Epidermal melanocyte (primary cell): ENCODE measurements at regions not wholly inside any gene's neighbourhood (a gene's known extent, or its start where the extent isn't known, plus 50 kb on each side); places are given as distances from the start of the nearest gene placed in this dataset.

Experiments used
- DNase-seq: peaks from one replicate; pipeline ENCODE4 v3.0.0; 2011; ENCODE audit warnings: low spot score; ENCODE audit not compliant: insufficient read length

DNA sequence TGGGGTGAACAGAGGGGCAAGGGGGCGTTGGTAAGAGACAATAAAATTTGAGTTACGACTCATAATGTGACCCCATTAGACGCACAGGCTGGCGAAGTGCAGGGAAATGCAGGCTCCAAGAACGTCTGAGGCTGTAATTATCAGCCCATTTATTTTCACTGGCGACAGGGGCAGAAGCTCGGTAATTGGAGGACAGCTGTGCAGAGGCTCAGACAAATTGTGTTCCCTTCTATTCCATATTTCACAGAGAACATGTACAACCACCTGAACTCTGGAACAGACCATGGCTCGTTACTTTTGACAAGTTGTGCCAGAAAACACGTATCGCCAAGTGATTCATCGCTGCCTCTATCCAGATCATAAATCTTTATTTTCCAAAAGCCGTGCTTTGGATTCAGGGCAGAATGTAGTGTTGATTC, 137.3 kb upstream of the FRMD4A start:
- no peak for DNase-seq

DNA sequence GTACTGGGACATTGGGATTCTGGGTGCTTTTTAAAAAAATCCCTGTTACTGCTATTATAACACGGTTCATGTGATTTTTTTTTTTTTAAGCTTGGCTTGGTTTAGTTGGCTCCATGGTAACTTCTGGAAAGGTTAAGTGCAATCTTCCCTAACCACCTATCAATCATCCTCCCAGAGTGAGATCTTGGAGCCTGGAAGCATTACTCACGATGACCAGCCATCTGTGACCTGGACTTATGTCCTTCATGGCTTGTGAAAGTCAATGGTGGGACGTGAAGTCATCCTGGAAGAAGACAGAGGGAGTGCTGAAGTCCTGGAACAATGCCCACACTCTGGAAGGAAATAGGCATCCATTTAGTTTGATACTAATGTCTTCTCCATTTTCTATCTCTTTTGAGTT, 135.5 kb upstream of the FRMD4A start:
- no peak for DNase-seq

DNA sequence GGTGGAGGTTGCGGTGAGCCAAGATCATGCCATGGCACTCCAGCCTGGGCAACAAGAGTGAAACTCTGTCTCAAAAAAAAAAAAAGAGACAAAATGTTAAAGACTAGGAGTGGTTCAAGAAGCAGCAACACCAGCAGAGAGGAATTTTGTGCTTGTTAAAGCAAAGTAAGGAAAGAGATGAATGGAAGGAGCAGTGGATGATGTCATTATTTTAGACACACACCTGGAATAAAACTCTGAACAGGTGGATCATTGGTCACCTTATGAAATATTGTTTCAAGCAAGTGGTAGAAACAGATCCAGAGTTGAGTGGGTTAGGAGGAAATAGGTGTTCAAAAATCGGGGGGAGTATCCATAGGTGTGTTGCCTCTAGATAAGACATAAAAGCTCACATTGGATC, 129.7 kb upstream of the FRMD4A start:
- DNase-seq, result no peak

DNA sequence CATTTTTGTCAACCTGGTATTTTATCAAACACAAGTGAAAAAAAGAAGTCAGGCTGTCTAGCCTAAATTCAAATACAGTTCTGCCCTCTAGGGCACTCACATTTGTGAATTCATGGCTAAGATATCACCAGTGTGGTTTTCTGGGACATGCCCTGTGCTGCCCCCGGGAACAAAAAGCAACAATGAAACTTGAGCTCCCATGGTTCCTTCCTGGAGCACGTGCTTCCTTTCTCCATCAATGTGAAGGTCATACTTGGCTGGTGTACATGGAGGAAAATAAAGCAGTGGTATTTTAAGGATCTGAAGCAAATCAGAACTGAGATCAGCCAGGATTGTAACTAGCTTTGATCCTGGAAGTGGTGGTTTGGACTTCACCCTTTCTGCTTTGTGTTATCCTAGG, 128.9 kb upstream of the FRMD4A start:
- DNase-seq, result no peak

DNA sequence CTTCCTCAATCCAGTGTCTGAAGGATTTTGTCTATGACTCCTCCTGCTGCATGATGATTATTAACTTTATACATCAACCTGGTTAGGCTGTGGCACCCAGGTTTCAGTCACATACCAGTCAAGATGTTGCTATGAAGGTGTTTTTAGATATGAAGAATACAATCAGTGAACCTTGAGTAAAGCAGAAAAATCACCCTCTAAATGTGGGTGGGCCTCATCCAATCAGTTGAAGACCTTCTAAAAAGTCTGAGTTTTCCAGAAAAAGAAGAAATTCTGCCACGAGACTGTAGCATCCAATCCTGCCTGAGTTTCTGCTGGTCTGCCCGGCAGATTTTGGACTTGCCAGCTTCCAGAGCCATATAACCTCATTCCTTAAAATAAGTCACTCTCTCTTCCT, 126.1 kb upstream of the FRMD4A start:
- DNase-seq, result no peak

DNA sequence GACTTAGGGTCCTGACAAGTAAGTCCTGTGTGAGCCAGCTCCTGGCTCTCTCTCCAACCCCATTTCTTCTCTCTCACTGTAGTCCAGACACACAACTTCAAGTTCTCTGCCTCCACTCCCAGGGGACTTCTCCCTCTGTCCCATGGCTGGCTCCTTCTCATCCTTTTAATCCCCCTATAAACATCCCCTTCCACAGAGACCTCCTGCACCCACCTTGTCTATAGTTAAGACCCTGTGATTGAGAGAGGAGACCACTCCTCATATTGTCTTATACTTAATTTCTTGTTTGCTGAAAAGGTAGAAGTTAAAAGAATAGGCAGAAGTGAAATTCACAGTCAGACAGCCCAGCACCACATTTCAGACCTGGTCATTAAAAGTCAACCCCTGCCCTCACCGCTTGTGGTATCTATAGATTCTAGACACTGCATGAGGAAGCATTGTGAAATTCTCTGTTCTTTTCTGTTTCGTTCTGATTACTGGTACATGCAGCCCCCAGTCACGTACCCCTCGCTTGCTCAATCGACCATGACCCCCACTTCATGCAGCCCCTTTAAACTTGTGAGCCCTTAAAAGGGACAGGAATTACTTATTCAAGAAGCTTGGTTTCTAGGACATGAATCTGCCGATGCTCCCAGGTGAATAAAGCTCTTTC, 125.6 kb upstream of the FRMD4A start:
- DNase-seq, result no peak

DNA sequence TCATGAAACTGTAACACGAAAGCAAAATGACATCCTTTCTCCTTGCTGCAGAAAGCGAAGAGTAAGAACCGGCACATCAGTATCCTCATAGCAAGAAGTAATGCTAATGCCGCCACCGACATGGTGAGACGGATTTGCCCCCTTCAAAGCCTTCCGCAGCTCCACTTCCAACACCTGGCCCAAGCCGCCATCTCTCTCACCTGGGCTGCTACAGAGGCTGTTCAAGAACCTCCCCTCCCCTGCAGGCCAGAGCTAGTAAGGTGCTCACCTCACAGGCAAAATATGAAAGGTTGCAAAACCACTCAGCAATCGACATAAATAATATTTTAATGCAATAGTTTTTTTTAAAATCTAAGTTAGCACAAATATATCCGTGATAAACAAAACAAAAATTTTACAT, 123.9 kb upstream of the FRMD4A start:
- DNase-seq, result no peak

DNA sequence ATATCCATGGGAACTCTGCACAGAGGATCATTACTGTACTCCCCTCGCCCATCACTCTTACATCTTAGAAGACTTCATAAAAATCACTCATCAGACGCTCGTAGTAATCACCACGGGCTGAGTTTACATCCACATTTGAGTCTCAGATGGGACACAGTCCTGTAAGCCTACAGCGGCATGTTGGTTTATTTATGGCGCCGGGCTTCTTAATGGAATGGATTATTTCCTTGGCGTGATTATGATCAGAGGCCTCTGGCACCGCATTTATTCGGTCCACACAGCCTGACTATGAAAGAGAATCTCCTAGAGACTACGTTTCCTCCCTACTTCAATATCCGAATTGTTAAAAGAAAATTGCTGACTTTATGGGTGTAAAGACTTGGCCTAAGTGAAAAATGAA, 123.5 kb upstream of the FRMD4A start:
- no peak for DNase-seq

DNA sequence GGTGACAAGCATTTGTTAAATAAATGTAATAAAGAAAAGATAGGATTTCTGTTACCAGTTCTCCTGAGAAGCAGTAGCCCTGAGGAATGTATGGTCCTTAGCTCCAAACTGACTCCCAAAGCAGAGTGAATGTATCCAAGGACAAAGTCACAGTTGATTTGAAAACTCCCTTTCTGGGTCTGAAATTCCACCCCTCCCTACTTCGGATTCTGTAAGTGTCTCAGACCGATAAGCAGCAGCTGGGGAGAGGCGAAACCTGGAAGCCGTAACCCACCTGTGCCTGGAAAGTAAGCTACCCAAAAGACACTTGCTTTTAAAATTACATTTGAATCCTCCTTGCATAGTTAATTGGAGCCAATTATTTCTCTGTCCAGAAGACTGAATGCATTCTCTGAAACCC, 122.9 kb upstream of the FRMD4A start:
- DNase-seq, result no peak

DNA sequence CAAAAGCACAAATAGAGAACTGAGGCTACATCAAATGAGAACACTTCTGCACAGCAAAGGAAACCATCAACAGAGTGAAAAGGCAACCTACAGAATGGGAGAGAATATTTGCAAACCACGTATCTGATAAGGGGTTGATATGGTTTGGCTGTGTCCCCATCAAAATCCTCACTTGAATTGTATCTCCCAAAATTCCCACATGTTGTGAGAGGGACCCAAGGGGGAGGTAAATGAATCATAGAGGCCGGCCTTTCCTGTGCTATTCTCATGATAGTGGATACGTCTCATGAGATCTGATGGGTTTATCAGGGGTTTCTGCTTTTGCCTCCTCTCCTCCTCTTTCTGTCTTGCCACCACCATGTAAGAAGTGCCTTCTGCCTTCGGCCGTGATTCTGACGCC, 120.6 kb upstream of the FRMD4A start:
- no peak for DNase-seq

DNA sequence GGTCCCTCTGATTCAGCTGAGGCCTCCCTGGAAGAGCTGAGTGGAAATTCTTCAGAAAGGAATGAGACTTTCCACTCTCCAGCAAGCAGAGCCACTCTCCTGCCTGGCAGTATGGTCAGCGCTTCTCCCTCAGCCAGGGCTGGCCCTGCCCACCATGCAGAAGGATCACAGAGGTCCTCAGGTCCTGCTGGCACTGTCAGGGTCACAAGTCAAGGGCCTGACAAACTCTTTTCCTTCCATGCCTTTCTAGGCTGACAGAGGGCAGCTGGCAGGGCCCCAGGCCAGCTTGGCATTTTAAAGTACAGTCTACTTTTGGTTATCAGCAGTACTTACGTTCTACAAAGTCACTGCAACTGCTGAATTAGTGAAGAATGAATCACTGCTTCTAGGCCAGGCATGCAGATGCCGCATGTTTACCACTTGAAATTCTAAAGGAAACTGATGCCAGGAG, 119.3 kb upstream of the FRMD4A start:
- no peak for DNase-seq

DNA sequence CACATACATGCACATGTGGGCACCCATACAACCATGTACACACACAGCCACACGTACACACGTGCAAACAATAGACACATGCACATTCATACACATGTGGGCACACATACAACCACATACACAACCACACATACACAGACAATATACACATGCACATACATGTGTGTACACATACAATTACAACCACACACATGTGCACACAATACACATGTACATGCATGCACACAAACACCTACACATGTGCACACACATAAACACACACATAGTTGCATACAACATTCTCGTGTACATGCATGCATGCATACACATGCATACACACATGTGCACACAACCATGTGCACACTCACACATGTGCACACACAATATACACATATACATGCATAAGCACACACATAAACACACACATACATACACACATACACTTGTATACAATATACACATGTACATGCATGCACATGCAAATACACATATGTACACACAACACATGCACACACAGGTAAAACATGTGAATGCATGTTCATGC, 118.6 kb upstream of the FRMD4A start:
- no peak for DNase-seq

DNA sequence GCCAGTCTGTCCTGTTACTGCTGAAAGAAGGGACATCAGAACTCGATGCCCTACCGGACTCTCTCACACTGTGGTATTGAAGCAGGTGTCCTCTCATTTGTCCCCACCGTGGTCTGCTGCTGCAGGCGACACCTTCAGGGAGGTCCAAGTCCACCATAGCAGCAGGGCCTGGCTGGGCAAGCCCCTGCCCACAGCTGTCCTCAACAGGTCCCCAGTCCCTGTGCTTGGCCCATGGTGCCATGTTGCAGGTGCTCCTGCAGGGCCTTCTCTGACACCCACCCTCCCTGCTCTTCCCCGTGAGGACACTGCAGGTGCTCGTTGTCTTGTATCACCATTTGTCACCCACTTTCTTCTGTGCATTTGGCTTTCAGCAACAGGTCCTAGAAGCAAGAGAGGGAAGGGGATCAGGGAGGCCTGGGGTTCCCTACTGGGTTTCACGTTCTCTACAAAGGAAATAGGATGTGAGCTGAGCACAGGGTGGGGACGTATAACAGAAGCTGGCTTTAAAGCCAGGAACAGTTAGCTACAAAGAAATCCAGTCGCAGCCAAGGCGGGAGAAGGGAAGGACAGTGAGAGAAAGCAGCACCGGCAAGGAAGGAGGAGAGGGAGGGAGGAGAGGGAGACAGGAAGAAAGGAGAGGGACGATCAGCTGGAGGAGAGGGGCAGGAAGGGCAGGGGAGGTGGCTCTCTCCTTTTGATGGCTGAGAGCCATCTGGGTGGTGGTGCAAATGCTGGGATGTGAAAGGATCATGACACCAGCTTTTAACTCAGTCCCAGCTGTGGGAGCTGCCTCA, 117.7 kb upstream of the FRMD4A start:
- no peak for DNase-seq

DNA sequence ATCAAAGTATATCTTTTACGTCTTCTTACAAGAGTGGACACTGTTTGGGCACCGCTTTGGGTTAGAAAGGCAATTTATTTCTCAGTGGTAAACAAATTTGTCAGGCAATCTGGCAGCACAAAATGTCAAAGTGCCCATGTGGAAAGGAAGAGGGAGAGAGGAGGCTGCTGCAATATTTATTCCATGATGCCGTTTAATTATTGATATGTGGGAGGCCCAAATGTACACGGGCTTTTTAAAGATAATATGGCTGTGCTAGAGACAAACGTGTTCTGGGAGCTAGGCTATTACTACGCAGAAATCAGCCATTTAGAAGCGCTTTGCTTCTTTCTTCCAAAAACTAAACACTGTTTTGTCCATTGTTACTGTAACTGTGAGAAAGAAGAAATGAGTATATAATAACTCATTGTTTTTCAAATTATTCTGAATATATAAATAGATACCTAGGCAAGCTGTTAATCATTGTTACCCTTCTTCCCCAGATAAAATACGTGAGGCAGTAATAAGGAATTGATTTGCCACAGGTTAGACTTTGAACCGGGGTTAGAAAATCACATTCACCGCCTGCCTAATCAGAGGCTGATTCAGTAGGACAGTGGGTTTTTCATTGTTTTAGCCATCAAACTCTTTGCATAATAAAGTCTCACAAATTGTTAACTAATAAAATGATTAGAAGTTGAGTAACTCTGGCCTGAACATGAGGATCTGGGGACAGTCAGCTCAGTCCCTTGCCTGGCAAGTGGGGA, 116.5 kb upstream of the FRMD4A start:
- DNase-seq, result no peak

DNA sequence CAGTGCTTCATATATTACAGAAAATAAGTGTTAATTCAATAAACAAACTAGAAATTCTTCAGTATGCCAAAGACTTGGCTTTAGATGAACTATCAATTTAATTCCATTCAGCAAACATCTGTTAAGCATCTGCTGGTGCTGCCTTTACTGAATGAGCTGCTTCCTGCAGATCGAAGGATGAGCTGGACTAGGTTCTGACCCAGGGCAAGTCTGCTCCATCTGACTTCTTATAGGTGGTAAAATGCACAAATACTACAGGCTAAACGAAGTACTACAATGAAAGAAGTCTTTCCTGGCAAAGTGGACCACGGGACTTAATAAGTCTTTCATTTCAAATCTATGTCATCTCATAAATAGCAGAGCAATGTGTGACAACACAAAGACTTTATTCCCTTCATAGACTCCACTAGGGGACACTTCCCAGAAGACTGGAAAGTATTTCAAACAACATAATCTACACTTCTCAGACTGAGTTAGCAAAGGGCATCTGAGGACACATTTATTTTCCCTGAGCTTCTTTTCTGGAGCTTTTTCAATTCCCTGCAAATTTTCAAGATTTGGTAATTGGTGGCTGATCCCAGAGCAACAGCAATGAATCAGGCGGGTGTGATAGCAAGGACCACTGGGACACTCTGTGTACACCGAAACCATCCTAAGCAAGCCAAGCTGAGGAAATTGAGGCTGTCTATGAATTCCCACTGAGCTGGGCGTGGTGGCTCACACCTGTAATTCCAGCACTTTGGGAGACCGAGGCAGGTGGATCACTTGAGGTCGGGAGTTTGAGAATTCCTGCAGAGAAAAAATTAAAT, 108.9 kb upstream of the FRMD4A start:
- DNase-seq, result no peak

DNA sequence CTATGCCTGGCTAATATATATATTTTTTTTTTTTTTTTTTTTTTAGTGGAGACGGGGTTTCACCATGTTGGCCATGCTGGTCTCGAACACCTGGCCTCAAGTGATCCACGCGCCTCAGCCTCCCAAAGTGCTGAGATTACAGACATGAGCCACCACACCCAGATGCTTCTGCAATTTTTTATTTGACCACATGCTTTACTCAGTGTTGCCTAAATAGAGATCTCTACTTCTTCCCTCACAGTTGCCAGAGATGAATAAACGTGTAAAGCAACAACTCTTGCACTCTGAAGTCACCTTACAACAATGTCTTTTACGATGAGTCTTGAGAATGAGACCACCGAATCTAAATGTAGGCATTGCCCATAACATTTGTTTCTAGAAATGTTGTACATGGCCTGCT, 107.9 kb upstream of the FRMD4A start:
- no peak for DNase-seq

DNA sequence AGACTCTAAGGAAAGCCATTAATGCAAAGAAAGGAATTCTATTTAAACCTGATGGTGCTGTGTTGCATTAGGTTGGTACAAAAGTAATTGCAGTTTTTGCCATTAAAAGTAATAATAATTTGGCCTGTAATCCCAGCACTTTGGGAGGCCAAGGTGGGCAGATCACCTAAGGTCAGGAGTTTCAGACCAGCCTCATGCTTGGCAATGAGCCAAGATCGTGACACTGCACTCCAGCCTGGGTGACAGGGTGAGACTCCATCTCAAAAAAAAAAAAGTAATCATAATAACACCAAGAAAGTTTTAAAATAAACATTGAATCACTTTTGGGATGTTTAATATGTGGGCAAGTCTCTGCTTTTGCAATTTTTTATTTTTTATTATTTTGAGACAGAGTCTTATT, 107.3 kb upstream of the FRMD4A start:
- no peak for DNase-seq

DNA sequence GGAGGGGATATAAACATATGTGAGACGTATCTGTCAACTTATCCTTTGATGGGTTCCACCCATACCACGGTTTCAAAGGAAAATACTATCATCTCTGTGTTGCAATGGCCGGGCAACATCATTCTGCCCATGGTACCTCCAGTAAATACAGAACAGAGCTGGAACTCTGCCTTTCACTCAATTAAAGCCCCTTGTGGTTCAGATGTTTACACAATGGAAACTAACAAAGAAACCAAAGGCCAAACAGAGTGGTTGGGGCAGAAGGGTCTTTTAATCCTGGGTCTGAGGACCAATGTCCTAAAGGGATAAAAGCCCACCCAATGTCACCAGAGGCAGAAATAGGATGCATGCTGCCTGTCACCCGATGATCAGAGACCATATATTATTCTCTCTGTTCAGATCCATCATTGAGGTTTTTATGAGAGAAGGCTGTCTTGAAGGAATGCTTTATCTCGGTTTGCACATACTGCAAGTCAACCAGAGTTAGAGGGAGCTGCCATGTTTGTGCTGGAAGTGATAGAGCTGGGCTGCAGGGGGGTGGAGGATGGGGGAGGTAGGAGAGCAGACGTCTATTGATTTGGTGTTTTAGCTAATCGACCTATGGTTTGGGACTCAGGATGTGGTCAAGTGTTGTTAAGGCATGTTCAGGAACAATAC, 105.4 kb upstream of the FRMD4A start:
- no peak for DNase-seq

DNA sequence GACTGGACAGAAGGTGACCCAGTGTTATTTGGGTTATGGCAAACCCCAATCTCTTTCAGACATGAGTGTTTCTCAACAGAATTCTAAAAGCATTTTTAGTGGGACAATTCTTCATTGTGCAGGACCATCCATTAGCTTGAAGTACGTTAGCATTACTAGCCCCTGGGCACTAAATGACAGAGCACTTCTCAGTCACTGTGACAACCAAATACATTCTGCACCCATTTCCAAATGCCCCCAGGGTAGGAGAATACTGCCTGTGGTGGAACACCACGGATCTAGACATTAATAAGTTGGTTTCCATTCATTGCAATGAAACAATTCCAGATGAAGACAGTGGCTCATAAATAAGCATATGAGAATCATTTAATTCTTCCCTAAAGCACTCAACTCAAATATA, 102.4 kb upstream of the FRMD4A start:
- no peak for DNase-seq

DNA sequence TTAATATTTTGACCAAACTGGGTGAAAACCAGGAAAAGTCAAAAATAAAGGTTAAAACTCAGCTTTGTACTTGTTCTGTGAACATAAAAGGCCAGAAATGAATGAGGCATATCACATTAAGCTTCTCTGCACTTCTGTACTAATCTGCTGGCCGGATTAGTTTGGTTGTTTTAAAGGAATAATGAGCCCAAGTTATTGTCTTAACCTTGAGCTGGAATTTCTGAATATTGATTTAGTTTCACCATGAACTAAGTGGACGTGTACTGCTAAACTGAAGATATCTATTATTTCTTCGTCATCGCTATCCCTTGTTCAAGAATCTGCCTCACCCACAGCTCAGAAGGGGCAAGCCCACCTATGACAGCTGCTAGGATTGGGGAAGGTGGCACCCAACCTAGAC, 101.1 kb upstream of the FRMD4A start:
- DNase-seq, result no peak
